ENCODE measurements at regions not wholly inside any gene's neighbourhood (a gene's known extent, or its start where the extent isn't known, plus 50 kb on each side); places are given as distances from the start of the nearest gene placed in this dataset.

DNA sequence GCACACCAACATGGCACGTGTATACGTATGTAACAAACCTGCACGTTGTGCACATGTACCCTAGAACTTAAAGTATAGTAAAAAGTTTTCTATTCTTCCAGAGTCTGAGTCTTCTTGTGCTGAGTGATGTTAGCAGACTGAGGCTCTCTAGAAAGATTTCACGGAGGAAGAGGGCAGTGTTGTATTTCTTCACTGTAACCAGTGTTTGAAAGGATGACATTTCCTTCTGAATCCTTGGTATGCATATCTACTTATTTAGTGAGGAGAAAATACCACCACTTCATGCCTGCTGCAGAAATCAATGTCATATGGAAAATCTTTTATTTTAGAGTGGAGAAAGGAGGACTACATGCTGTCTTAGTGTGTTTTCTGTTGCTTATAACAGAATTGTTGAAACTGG lies 357.1 kb downstream of the CCDC85A start:
- Mint-ChIP-seq H3K36me3 (ENCODE audit: insufficient read depth, unreplicated experiment) (no peaks in the 10 kb centered on the region), H3K27me3 (ENCODE audit: insufficient read depth, unreplicated experiment) (peaks cover 5% of the 10 kb centered on the region), H3K4me3 (ENCODE audit: unreplicated experiment) (no peak overlapping the region), H3K9me3 (ENCODE audit: unreplicated experiment) (no peaks in the 10 kb centered on the region), H3K27ac (ENCODE audit: unreplicated experiment) (no peak overlapping the region), H3K4me1 (ENCODE audit: low read depth, unreplicated experiment) (no peaks in the 10 kb centered on the region)
- Histone ChIP-seq H3K4me3 (ENCODE audit: low read depth, low read length) (no peak overlapping the region), H3K36me3 (ENCODE audit: control insufficient read depth, insufficient read depth, low read length) (no peaks in the 10 kb centered on the region), H3K9me3 (no peaks in the 10 kb centered on the region), H3K4me1 (no peaks in the 10 kb centered on the region), H3K27me3 (replicated peaks; ENCODE audit: control insufficient read depth, insufficient read depth, low read length) (no peaks in the 10 kb centered on the region)
- no peak for DNase-seq
- ChIA-PET CTCF (no interaction called here), POLR2A (no interaction called here)
- no TSS peak for BruUV-seq (replicated peaks)
- intact Hi-C loops (cut with micrococcal nuclease; ENCODE audit: unreplicated experiment): no loop called here
- TF ChIP-seq, protein P1, sequence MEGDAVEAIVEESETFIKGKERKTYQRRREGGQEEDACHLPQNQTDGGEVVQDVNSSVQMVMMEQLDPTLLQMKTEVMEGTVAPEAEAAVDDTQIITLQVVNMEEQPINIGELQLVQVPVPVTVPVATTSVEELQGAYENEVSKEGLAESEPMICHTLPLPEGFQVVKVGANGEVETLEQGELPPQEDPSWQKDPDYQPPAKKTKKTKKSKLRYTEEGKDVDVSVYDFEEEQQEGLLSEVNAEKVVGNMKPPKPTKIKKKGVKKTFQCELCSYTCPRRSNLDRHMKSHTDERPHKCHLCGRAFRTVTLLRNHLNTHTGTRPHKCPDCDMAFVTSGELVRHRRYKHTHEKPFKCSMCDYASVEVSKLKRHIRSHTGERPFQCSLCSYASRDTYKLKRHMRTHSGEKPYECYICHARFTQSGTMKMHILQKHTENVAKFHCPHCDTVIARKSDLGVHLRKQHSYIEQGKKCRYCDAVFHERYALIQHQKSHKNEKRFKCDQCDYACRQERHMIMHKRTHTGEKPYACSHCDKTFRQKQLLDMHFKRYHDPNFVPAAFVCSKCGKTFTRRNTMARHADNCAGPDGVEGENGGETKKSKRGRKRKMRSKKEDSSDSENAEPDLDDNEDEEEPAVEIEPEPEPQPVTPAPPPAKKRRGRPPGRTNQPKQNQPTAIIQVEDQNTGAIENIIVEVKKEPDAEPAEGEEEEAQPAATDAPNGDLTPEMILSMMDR (IDR thresholded peaks at IDR 0.05; ENCODE audit: insufficient read depth in 1 of 2, low read depth in 1 of 2, low read length in 1 of 2, severe bottlenecking in 1 of 2, unreplicated experiment in 1 of 2): no peak

DNA sequence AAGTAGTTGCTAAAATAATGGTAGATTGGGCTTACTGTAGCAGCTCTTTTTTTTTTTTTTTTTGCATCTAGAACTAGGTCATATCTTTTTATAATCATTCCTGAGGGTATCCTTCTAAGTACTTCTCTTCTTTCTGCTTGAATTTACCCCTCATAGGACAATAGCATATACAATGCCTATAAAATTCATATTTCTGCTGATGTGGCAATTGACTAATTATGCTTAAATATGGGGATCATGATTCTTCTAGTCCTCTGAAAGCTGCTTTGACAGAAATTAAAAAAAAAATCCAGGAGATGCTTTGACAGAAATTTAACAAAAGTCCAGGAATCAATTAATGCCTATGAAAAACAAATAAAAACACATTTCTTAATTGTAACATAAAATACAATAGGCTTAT lies 358.4 kb downstream of the CCDC85A start:
- no TSS peak for BruUV-seq (replicated peaks)
- no peak overlapping the region for H3K27ac Mint-ChIP-seq (ENCODE audit: unreplicated experiment)
- H3K4me1 Mint-ChIP-seq (ENCODE audit: low read depth, unreplicated experiment): no peaks in the 10 kb centered on the region
- intact Hi-C loops (cut with micrococcal nuclease; ENCODE audit: unreplicated experiment): no loop called here
- ChIA-PET CTCF (no interaction called here), POLR2A (no interaction called here)
- Histone ChIP-seq H3K36me3 (ENCODE audit: control insufficient read depth, insufficient read depth, low read length) (no peaks in the 10 kb centered on the region), H3K9me3 (no peaks in the 10 kb centered on the region), H3K27me3 (replicated peaks; ENCODE audit: control insufficient read depth, insufficient read depth, low read length) (no peaks in the 10 kb centered on the region), H3K4me3 (ENCODE audit: low read depth, low read length) (no peak overlapping the region), H3K4me1 (no peaks in the 10 kb centered on the region)
- no peak for DNase-seq
- H3K4me3 Mint-ChIP-seq (ENCODE audit: unreplicated experiment): no peak overlapping the region
- TF ChIP-seq, protein P1 (IDR thresholded peaks at IDR 0.05; ENCODE audit: insufficient read depth in 1 of 2, low read depth in 1 of 2, low read length in 1 of 2, severe bottlenecking in 1 of 2, unreplicated experiment in 1 of 2): no peak
- no peaks in the 10 kb centered on the region for H3K36me3 Mint-ChIP-seq (ENCODE audit: insufficient read depth, unreplicated experiment)
- no peaks in the 10 kb centered on the region for H3K9me3 Mint-ChIP-seq (ENCODE audit: unreplicated experiment)
- H3K27me3 Mint-ChIP-seq (ENCODE audit: insufficient read depth, unreplicated experiment): peaks cover 5% of the 10 kb centered on the region

DNA sequence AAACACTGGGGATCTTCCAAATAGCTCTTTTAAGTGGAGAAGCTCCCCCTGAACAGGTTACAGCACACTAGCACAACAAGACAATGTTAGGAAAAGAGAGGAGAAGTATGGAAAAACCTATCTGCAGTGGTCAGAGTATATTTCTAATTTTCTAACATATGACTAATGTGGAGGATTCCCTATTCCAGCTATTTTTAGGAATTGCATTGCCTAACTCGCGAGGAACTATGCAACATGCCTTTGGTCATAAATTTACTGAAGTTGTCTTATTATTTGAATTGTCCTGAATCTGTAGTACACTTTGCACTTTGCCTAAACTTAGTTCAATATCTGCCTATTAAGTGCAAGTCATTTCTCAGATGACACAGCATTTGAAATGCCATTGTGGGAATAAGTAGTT lies 381.4 kb downstream of the CCDC85A start:
- peaks cover 8% of the 10 kb centered on the region for H3K27me3 Mint-ChIP-seq (ENCODE audit: insufficient read depth, unreplicated experiment)
- H3K4me1 Mint-ChIP-seq (ENCODE audit: low read depth, unreplicated experiment): no peaks in the 10 kb centered on the region
- H3K4me3 Mint-ChIP-seq (ENCODE audit: unreplicated experiment): no peak overlapping the region
- POLR2A ChIA-PET: no interaction called here
- TF ChIP-seq, protein P1 (IDR thresholded peaks at IDR 0.05; ENCODE audit: insufficient read depth in 1 of 2, low read depth in 1 of 2, low read length in 1 of 2, severe bottlenecking in 1 of 2, unreplicated experiment in 1 of 2): no peak
- H3K36me3 Mint-ChIP-seq (ENCODE audit: insufficient read depth, unreplicated experiment): no peaks in the 10 kb centered on the region
- H3K27ac Mint-ChIP-seq (ENCODE audit: unreplicated experiment): no peak overlapping the region
- no TSS peak for BruUV-seq (replicated peaks)
- no peak overlapping the region for H3K4me3 ChIP-seq (ENCODE audit: low read depth, low read length)
- H3K4me1 ChIP-seq: no peaks in the 10 kb centered on the region
- no peaks in the 10 kb centered on the region for H3K36me3 ChIP-seq (ENCODE audit: control insufficient read depth, insufficient read depth, low read length)
- no peaks in the 10 kb centered on the region for H3K9me3 ChIP-seq
- no peaks in the 10 kb centered on the region for H3K27me3 ChIP-seq (replicated peaks; ENCODE audit: control insufficient read depth, insufficient read depth, low read length)
- no peaks in the 10 kb centered on the region for H3K9me3 Mint-ChIP-seq (ENCODE audit: unreplicated experiment)
- CTCF ChIA-PET: no interaction called here
- no peak for DNase-seq
- intact Hi-C loops (cut with micrococcal nuclease; ENCODE audit: unreplicated experiment): no loop called here

All from Caco-2 (cell line).